Loucy (cell line): ENCODE measurements at regions not wholly inside any gene's neighbourhood (a gene's known extent, or its start where the extent isn't known, plus 50 kb on each side); places are given as distances from the start of the nearest gene placed in this dataset.

Experiments used
- H2AFZ ChIP-seq: fragments of 200-600 bp; sonication (generic); 2 replicates; pipeline ENCODE4 v1.6.0; 2016; ENCODE audit warnings: antibody characterized with exemption, mild to moderate bottlenecking, low read length, moderate library complexity
- H3F3A ChIP-seq: fragments of 200-600 bp; 2 replicates; pipeline ENCODE4 v1.6.0; 2016; ENCODE audit warnings: antibody characterized with exemption, low read depth, mild to moderate bottlenecking
- H3K27me3 ChIP-seq: fragments of 200-600 bp; sonication (generic); 2 replicates; pipeline ENCODE4 v1.6.1; 2014; ENCODE audit warnings: low read length, mild to moderate bottlenecking; ENCODE audit not compliant: insufficient read depth, poor library complexity, severe bottlenecking
- H3K36me3 ChIP-seq: fragments of 200-600 bp; sonication (generic); 2 replicates; pipeline ENCODE4 v1.6.1; 2016; ENCODE audit warnings: low read length; ENCODE audit not compliant: insufficient read depth
- H3K4me1 ChIP-seq: fragments of 200-600 bp; sonication (generic); 2 replicates; pipeline ENCODE4 v1.5.1; 2014; ENCODE audit warnings: low read length, mild to moderate bottlenecking; ENCODE audit not compliant: insufficient read depth, poor library complexity, severe bottlenecking
- H3K4me2 ChIP-seq: fragments of 200-600 bp; sonication (generic); 2 replicates; pipeline ENCODE4 v1.6.0; 2014; ENCODE audit warnings: antibody characterized with exemption, low read length, low read depth, mild to moderate bottlenecking; ENCODE audit not compliant: poor library complexity, severe bottlenecking
- H3K4me3 ChIP-seq: fragments of 200-600 bp; sonication (generic); 2 replicates; pipeline ENCODE4 v1.5.1; 2014; ENCODE audit warnings: low read length, mild to moderate bottlenecking, mixed read lengths; ENCODE audit not compliant: poor library complexity, severe bottlenecking
- H3K79me2 ChIP-seq: fragments of 200-600 bp; sonication (generic); 2 replicates; pipeline ENCODE4 v1.6.1; 2014; ENCODE audit warnings: low read length; ENCODE audit not compliant: insufficient read depth
- H3K9ac ChIP-seq: fragments of 200-600 bp; sonication (generic); 2 replicates; pipeline ENCODE4 v1.6.0; 2014; ENCODE audit warnings: mild to moderate bottlenecking, low read depth, low read length, moderate library complexity; ENCODE audit not compliant: poor library complexity, severe bottlenecking
- H3K9me2 ChIP-seq: fragments of 200-600 bp; sonication (generic); replicated peaks from 2 replicates; pipeline ENCODE4 v1.6.1; 2016; ENCODE audit warnings: low read depth, low read length, mixed read lengths
- H3K9me3 ChIP-seq: fragments of 200-600 bp; sonication (generic); 2 replicates; pipeline ENCODE4 v1.6.1; 2014; ENCODE audit warnings: mild to moderate bottlenecking, antibody characterized with exemption, low read length, low read depth; ENCODE audit not compliant: insufficient read depth
- H4K20me1 ChIP-seq: fragments of 200-600 bp; sonication (generic); 2 replicates; pipeline ENCODE4 v1.6.0; 2014; ENCODE audit warnings: antibody characterized with exemption, low read length, mild to moderate bottlenecking; ENCODE audit not compliant: insufficient read depth, poor library complexity, severe bottlenecking
- CTCF ChIP-seq: fragments of 200-600 bp; sonication (generic); conservative IDR thresholded peaks from 2 replicates; pipeline ENCODE4 v1.5.1; 2014; ENCODE audit warnings: mild to moderate bottlenecking, antibody characterized with exemption, low read length
- EZH2phosphoT487 ChIP-seq: fragments of 200-600 bp; IDR thresholded peaks from 2 replicates; pipeline ENCODE4 v1.6.1; 2018; ENCODE audit warnings: antibody characterized with exemption, mild to moderate bottlenecking, moderate library complexity, borderline replicate concordance

GRCh38 chr2:63751901-63752300 is 89.8 kb upstream of the UGP2 start:
- H3K27me3 ChIP-seq, result no peaks in the 10 kb centered on the region
- H3K4me3 ChIP-seq, result no peak overlapping the region
- H3K4me1 ChIP-seq, result no peaks in the 10 kb centered on the region
- no peaks in the 10 kb centered on the region for H3K9me2 ChIP-seq
- H3F3A ChIP-seq, result no peaks in the 10 kb centered on the region
- no peaks in the 10 kb centered on the region for H3K79me2 ChIP-seq
- no peak overlapping the region for H2AFZ ChIP-seq
- TF ChIP-seq CTCF (no peak), EZH2phosphoT487 (no peak)
- H3K9me3 ChIP-seq, result no peaks in the 10 kb centered on the region
- H3K4me2 ChIP-seq, result no peak overlapping the region
- no peaks in the 10 kb centered on the region for H3K36me3 ChIP-seq
- no peak overlapping the region for H3K9ac ChIP-seq
- H4K20me1 ChIP-seq, result no peaks in the 10 kb centered on the region

GRCh38 chr2:63755216-63755615 is 86.5 kb upstream of the UGP2 start:
- Histone ChIP-seq H3F3A (no peaks in the 10 kb centered on the region), H3K27me3 (no peaks in the 10 kb centered on the region), H3K79me2 (no peaks in the 10 kb centered on the region), H3K9ac (no peak overlapping the region), H3K36me3 (no peaks in the 10 kb centered on the region), H3K4me2 (no peak overlapping the region), H3K4me3 (no peak overlapping the region), H3K4me1 (peaks cover 3% of the 10 kb centered on the region), H2AFZ (no peak overlapping the region), H3K9me2 (no peaks in the 10 kb centered on the region), H3K9me3 (no peaks in the 10 kb centered on the region), H4K20me1 (no peaks in the 10 kb centered on the region)
- TF ChIP-seq CTCF, result no peak
- no peak for TF ChIP-seq EZH2phosphoT487

- H3K4me2 ChIP-seq, result no peak overlapping the region
- H3K9me2 ChIP-seq, result no peaks in the 10 kb centered on the region
- no peaks in the 10 kb centered on the region for H3K27me3 ChIP-seq
- no peaks in the 10 kb centered on the region for H3K36me3 ChIP-seq
- no peak overlapping the region for H2AFZ ChIP-seq
- no peaks in the 10 kb centered on the region for H3F3A ChIP-seq
- H3K4me3 ChIP-seq, result no peak overlapping the region
- H3K9ac ChIP-seq, result no peak overlapping the region
- no peaks in the 10 kb centered on the region for H4K20me1 ChIP-seq
- no peaks in the 10 kb centered on the region for H3K9me3 ChIP-seq
- TF ChIP-seq EZH2phosphoT487, result no peak
- no peak for TF ChIP-seq CTCF
- H3K4me1 ChIP-seq, result peaks cover 3% of the 10 kb centered on the region
- no peaks in the 10 kb centered on the region for H3K79me2 ChIP-seq
Measured at GRCh38 chr2:63755965-63756364, 85.7 kb upstream of the UGP2 start.
